Stomach smooth muscle (tissue), 2 donors: ENCODE measurements at regions not wholly inside any gene's neighbourhood (a gene's known extent, or its start where the extent isn't known, plus 50 kb on each side); places are given as distances from the start of the nearest gene placed in this dataset.
A peak's percentile ranks its signal among the peaks of the same experiment; 100 is the strongest.

Experiments used
- H3K27ac ChIP-seq: one replicate; pipeline ENCODE4 v1.7.0; 2013; ENCODE audit warnings: mild to moderate bottlenecking, low read length, inconsistent platforms
- H3K27me3 ChIP-seq, 2 donors: one replicate each; pipeline ENCODE4 v1.7.0; 2013; ENCODE audit warnings: low read length in 2 of 2; ENCODE audit not compliant: insufficient read depth in 2 of 2, control insufficient read depth in 1 of 2
- H3K36me3 ChIP-seq, 2 donors: one replicate each; pipeline ENCODE4 v1.7.0; 2013; ENCODE audit warnings: low read length in 2 of 2; ENCODE audit not compliant: control insufficient read depth in 2 of 2, insufficient read depth in 2 of 2
- H3K4me1 ChIP-seq: one replicate; pipeline ENCODE4 v1.7.0; 2013; ENCODE audit warnings: low read length; ENCODE audit not compliant: control insufficient read depth, insufficient read depth
- H3K4me3 ChIP-seq, 2 donors: one replicate each; pipeline ENCODE4 v1.7.0; 2013; ENCODE audit warnings: low read length in 2 of 2
- H3K9ac ChIP-seq, 2 donors: one replicate each; pipeline ENCODE4 v1.7.0; 2013; ENCODE audit warnings: low read length in 2 of 2, mild to moderate bottlenecking in 1 of 2
- H3K9me3 ChIP-seq, 2 donors: one replicate each; pipeline ENCODE4 v1.7.0; 2013; ENCODE audit warnings: low read length in 2 of 2; ENCODE audit not compliant: control insufficient read depth in 2 of 2
- donor health status: healthy.
- donor health status: Pancreatic carcinoma.

GRCh38 chr12:69061574-69061973 lies 128.6 kb upstream of the CPM start:
- H3K36me3 ChIP-seq = no peaks in the 10 kb centered on the region
- no peaks in the 10 kb centered on the region for H3K27me3 ChIP-seq
- H3K4me3 ChIP-seq = no peak overlapping the region
- H3K9me3 ChIP-seq = no peaks in the 10 kb centered on the region
- H3K9ac ChIP-seq = no peak overlapping the region
- peaks cover 3% of the 10 kb centered on the region for H3K4me1 ChIP-seq
- peak overlapping the region; percentile 8 for H3K27ac ChIP-seq

GRCh38 chr12:69062621-69063237 lies 129.8 kb upstream of the CPM start:
- Histone ChIP-seq H3K27ac (no peak overlapping the region), H3K9me3 (no peaks in the 10 kb centered on the region), H3K4me1 (peaks cover 3% of the 10 kb centered on the region), H3K9ac (no peak overlapping the region), H3K36me3 (no peaks in the 10 kb centered on the region), H3K27me3 (no peaks in the 10 kb centered on the region), H3K4me3 (no peak overlapping the region)

- no peaks in the 10 kb centered on the region for H3K36me3 ChIP-seq
- peaks cover 3% of the 10 kb centered on the region for H3K4me1 ChIP-seq
- H3K27me3 ChIP-seq = no peaks in the 10 kb centered on the region
- H3K27ac ChIP-seq = no peak overlapping the region
- H3K9me3 ChIP-seq = no peaks in the 10 kb centered on the region
- no peak overlapping the region for H3K9ac ChIP-seq
- H3K4me3 ChIP-seq = no peak overlapping the region
Measured at GRCh38 chr12:69064734-69065443, 131.9 kb upstream of the CPM start.

- Histone ChIP-seq H3K27me3 (no peaks in the 10 kb centered on the region), H3K27ac (no peak overlapping the region), H3K9me3 (no peaks in the 10 kb centered on the region), H3K36me3 (no peaks in the 10 kb centered on the region), H3K4me3 (no peak overlapping the region), H3K4me1 (peaks cover 3% of the 10 kb centered on the region), H3K9ac (no peak overlapping the region)
Measured at GRCh38 chr12:69065775-69066174, 132.8 kb upstream of the CPM start.

- no peaks in the 10 kb centered on the region for H3K27me3 ChIP-seq
Measured at GRCh38 chr12:69066492-69067373, 133.8 kb upstream of the CPM start.

GRCh38 chr12:69067713-69068112 lies 134.7 kb upstream of the CPM start:
- H3K4me1 ChIP-seq = no peaks in the 10 kb centered on the region
- no peaks in the 10 kb centered on the region for H3K36me3 ChIP-seq
- H3K27me3 ChIP-seq = no peaks in the 10 kb centered on the region
- no peak overlapping the region for H3K27ac ChIP-seq
- no peak overlapping the region for H3K4me3 ChIP-seq
- no peaks in the 10 kb centered on the region for H3K9me3 ChIP-seq
- H3K9ac ChIP-seq = no peak overlapping the region

More at GRCh38 chr12:69066492-69067373, 133.8 kb upstream of the CPM start:
- Histone ChIP-seq H3K4me1 (no peaks in the 10 kb centered on the region), H3K4me3 (no peak overlapping the region), H3K9ac (no peak overlapping the region), H3K36me3 (no peaks in the 10 kb centered on the region), H3K27ac (no peak overlapping the region), H3K9me3 (no peaks in the 10 kb centered on the region)

- H3K9ac ChIP-seq = no peak overlapping the region
- no peaks in the 10 kb centered on the region for H3K36me3 ChIP-seq
- no peak overlapping the region for H3K4me3 ChIP-seq
- no peak overlapping the region for H3K27ac ChIP-seq
- H3K27me3 ChIP-seq = no peaks in the 10 kb centered on the region
- no peaks in the 10 kb centered on the region for H3K4me1 ChIP-seq
- H3K9me3 ChIP-seq = no peaks in the 10 kb centered on the region
Measured at GRCh38 chr12:69068448-69068847, 135.5 kb upstream of the CPM start.

GRCh38 chr12:69069479-69069878 lies 136.5 kb upstream of the CPM start:
- Histone ChIP-seq H3K9me3 (no peaks in the 10 kb centered on the region), H3K27me3 (no peaks in the 10 kb centered on the region), H3K9ac (no peak overlapping the region), H3K4me3 (no peak overlapping the region), H3K27ac (no peak overlapping the region), H3K4me1 (no peaks in the 10 kb centered on the region), H3K36me3 (no peaks in the 10 kb centered on the region)

GRCh38 chr12:69070319-69071090 lies 137.5 kb upstream of the CPM start:
- Histone ChIP-seq H3K27ac (no peak overlapping the region), H3K9me3 (no peaks in the 10 kb centered on the region), H3K27me3 (no peaks in the 10 kb centered on the region), H3K36me3 (no peaks in the 10 kb centered on the region), H3K4me1 (no peaks in the 10 kb centered on the region), H3K9ac (no peak overlapping the region), H3K4me3 (no peak overlapping the region)

- no peak overlapping the region for H3K4me3 ChIP-seq
- H3K27me3 ChIP-seq = no peaks in the 10 kb centered on the region
- H3K9ac ChIP-seq = no peak overlapping the region
- no peaks in the 10 kb centered on the region for H3K9me3 ChIP-seq
- H3K27ac ChIP-seq = no peak overlapping the region
- H3K4me1 ChIP-seq = no peaks in the 10 kb centered on the region
- no peaks in the 10 kb centered on the region for H3K36me3 ChIP-seq
Measured at GRCh38 chr12:69071091-69071370, 138.1 kb upstream of the CPM start.
